ENCODE measurements at regions not wholly inside any gene's neighbourhood (a gene's known extent, or its start where the extent isn't known, plus 50 kb on each side); places are given as distances from the start of the nearest gene placed in this dataset.

GRCh38 chr22:47276991-47277390 lies 514.5 kb downstream of the TBC1D22A start:
- TF ChIP-seq REST (tag by site-specific recombination; IDR thresholded peaks at IDR 0.05) (no peak), CTCF (tag by site-specific recombination; IDR thresholded peaks at IDR 0.05) (no peak), ZIC2 (tag by site-specific recombination; IDR thresholded peaks at IDR 0.05) (no peak), ZNF561 (tag by site-specific recombination; IDR thresholded peaks at IDR 0.05; ENCODE audit: borderline replicate concordance) (no peak)
